Naive thymus-derived CD8-positive, alpha-beta T cell (primary cell): ENCODE measurements at regions not wholly inside any gene's neighbourhood (a gene's known extent, or its start where the extent isn't known, plus 50 kb on each side); places are given as distances from the start of the nearest gene placed in this dataset.
A peak's percentile ranks its signal among the peaks of the same experiment; 100 is the strongest.

ENCODE experiments used
- ATAC-seq, 2 donors: fragments of 150-1000 bp; cut with Tn5 transposase in 1 of 2; sonication (Bioruptor Pico), chemical (Tn5 transposase) in 1 of 2; 1 replicate in 1 of 2; 2 replicates in 1 of 2; pipeline ENCODE4 v1.10.0; 2021; ENCODE audit warnings: mild to moderate bottlenecking in 2 of 2, moderate library complexity in 2 of 2
- POLR2A ChIA-PET: fragments of 350-600 bp; sonication (Branson Sonifier 250); formaldehyde crosslinking; loops from one replicate; lab custom pipeline; 2021; ENCODE audit warnings: antibody characterized with exemption; lab: Charles Lee
- DNase-seq, 10 donors: peaks; one replicate each; pipeline versions ENCODE4 v3.0.0 to v3.0.0-alpha.2; 2020 to 2022
- H3K27ac Mint-ChIP-seq, 10 donors: one replicate each; pipeline ENCODE4 v1.8.0; 2020 to 2022; ENCODE audit warnings: mild to moderate bottlenecking in 10 of 10, mixed read lengths in 10 of 10, moderate library complexity in 4 of 10, inconsistent platforms in 1 of 10
- H3K27me3 Mint-ChIP-seq, 5 donors: one replicate each; pipeline ENCODE4 v1.8.0; 2021 to 2022; ENCODE audit warnings: mixed read lengths in 5 of 5
- H3K36me3 Mint-ChIP-seq, 3 donors: one replicate each; pipeline ENCODE4 v1.8.0; 2020 to 2022; ENCODE audit warnings: mixed read lengths in 3 of 3, mild to moderate bottlenecking in 2 of 3, inconsistent platforms in 1 of 3
- H3K4me1 Mint-ChIP-seq, 4 donors: one replicate each; pipeline ENCODE4 v1.8.0; 2021 to 2022; ENCODE audit warnings: mixed read lengths in 4 of 4
- H3K4me3 Mint-ChIP-seq, 10 donors: one replicate each; pipeline ENCODE4 v1.8.0; 2020 to 2022; ENCODE audit warnings: mild to moderate bottlenecking in 10 of 10, mixed read lengths in 10 of 10, moderate library complexity in 6 of 10, inconsistent platforms in 1 of 10
- H3K9me3 Mint-ChIP-seq, 9 donors: one replicate each; pipeline ENCODE4 v1.8.0; 2020 to 2022; ENCODE audit warnings: mixed read lengths in 9 of 9, mild to moderate bottlenecking in 3 of 9, inconsistent platforms in 1 of 9, moderate library complexity in 1 of 9

GRCh38 chr11:71189768-71190315, 62.5 kb downstream of the SHANK2 start:
- no peaks in the 10 kb centered on the region for H3K4me1 Mint-ChIP-seq
- no peak for ATAC-seq
- POLR2A ChIA-PET: no interaction called here
- H3K9me3 Mint-ChIP-seq: no peaks in the 10 kb centered on the region
- H3K27me3 Mint-ChIP-seq: peaks cover 0 to 14% (median 2%) of the 10 kb centered on the region in 5 donors
- no peak overlapping the region for H3K4me3 Mint-ChIP-seq
- H3K27ac Mint-ChIP-seq: no peak overlapping the region
- H3K36me3 Mint-ChIP-seq: no peaks in the 10 kb centered on the region
- peak in 1 of 10 donors; percentile 43 for DNase-seq

GRCh38 chr11:71188886-71189767, 63.2 kb downstream of the SHANK2 start:
- Mint-ChIP-seq H3K4me3 (no peak overlapping the region), H3K27ac (no peak overlapping the region), H3K36me3 (no peaks in the 10 kb centered on the region), H3K4me1 (no peaks in the 10 kb centered on the region), H3K27me3 (peaks cover 0 to 15% (median 2%) of the 10 kb centered on the region in 5 donors), H3K9me3 (no peaks in the 10 kb centered on the region)
- POLR2A ChIA-PET: no interaction called here
- no peak for ATAC-seq
- peak in 1 of 10 donors; percentile 45 for DNase-seq

- DNase-seq (peak in 1 of 10 donors; percentile 18), ATAC-seq (no peak)
- no peaks in the 10 kb centered on the region for H3K4me1 Mint-ChIP-seq
- H3K36me3 Mint-ChIP-seq: no peaks in the 10 kb centered on the region
- H3K27me3 Mint-ChIP-seq: peaks cover 0 to 13% (median 2%) of the 10 kb centered on the region in 5 donors
- H3K27ac Mint-ChIP-seq: no peak overlapping the region
- no peaks in the 10 kb centered on the region for H3K9me3 Mint-ChIP-seq
- H3K4me3 Mint-ChIP-seq: no peak overlapping the region
- POLR2A ChIA-PET: no interaction called here
These were observed 64.3 kb downstream of the SHANK2 start for GRCh38 chr11:71188073-71188472.

- H3K4me3 Mint-ChIP-seq: no peak overlapping the region
- no peaks in the 10 kb centered on the region for H3K36me3 Mint-ChIP-seq
- H3K27ac Mint-ChIP-seq: no peak overlapping the region
- DNase-seq: no peak
- no peak for ATAC-seq
- no peaks in the 10 kb centered on the region for H3K9me3 Mint-ChIP-seq
- no peaks in the 10 kb centered on the region for H3K4me1 Mint-ChIP-seq
- POLR2A ChIA-PET: no interaction called here
- peaks cover 0 to 13% (median 2%) of the 10 kb centered on the region in 5 donors for H3K27me3 Mint-ChIP-seq
These were observed 65.6 kb downstream of the SHANK2 start for GRCh38 chr11:71186806-71187205.

- ATAC-seq (no peak), DNase-seq (peak in 1 of 10 donors; percentile 15)
- Mint-ChIP-seq H3K27me3 (peaks cover 0 to 13% (median 2%) of the 10 kb centered on the region in 5 donors), H3K4me1 (no peaks in the 10 kb centered on the region), H3K9me3 (no peaks in the 10 kb centered on the region), H3K27ac (no peak overlapping the region), H3K36me3 (no peaks in the 10 kb centered on the region), H3K4me3 (no peak overlapping the region)
- POLR2A ChIA-PET: no interaction called here
These were observed 67.0 kb downstream of the SHANK2 start for GRCh38 chr11:71185411-71185810.

- Mint-ChIP-seq H3K4me3 (no peak overlapping the region), H3K36me3 (no peaks in the 10 kb centered on the region), H3K27me3 (peaks cover 0 to 13% (median 2%) of the 10 kb centered on the region in 5 donors), H3K27ac (no peak overlapping the region), H3K4me1 (no peaks in the 10 kb centered on the region), H3K9me3 (no peaks in the 10 kb centered on the region)
- POLR2A ChIA-PET: no interaction called here
- peak in 1 of 10 donors; percentile 18 for DNase-seq
- no peak for ATAC-seq
These were observed 67.8 kb downstream of the SHANK2 start for GRCh38 chr11:71184421-71185210.

GRCh38 chr11:71183878-71184277, 68.5 kb downstream of the SHANK2 start:
- no peaks in the 10 kb centered on the region for H3K36me3 Mint-ChIP-seq
- ATAC-seq: no peak

GRCh38 chr11:71182791-71183677, 69.3 kb downstream of the SHANK2 start:
- Mint-ChIP-seq H3K27ac (no peak overlapping the region), H3K36me3 (peaks cover 0 to 3% (median 0%) of the 10 kb centered on the region in 3 donors), H3K27me3 (peaks cover 2 to 10% (median 6%) of the 10 kb centered on the region in 5 donors), H3K4me1 (no peaks in the 10 kb centered on the region), H3K4me3 (no peak overlapping the region), H3K9me3 (peaks cover 0 to 2% (median 0%) of the 10 kb centered on the region in 9 donors)
- no peak for DNase-seq
- no peak for ATAC-seq
- POLR2A ChIA-PET: no interaction called here

More at GRCh38 chr11:71183878-71184277, 68.5 kb downstream of the SHANK2 start:
- no peak for DNase-seq
- POLR2A ChIA-PET: no interaction called here
- H3K27ac Mint-ChIP-seq: no peak overlapping the region
- no peaks in the 10 kb centered on the region for H3K4me1 Mint-ChIP-seq
- no peak overlapping the region for H3K4me3 Mint-ChIP-seq
- H3K27me3 Mint-ChIP-seq: peaks cover 0 to 13% (median 6%) of the 10 kb centered on the region in 5 donors
- no peaks in the 10 kb centered on the region for H3K9me3 Mint-ChIP-seq

- H3K4me1 Mint-ChIP-seq: no peaks in the 10 kb centered on the region
- H3K36me3 Mint-ChIP-seq: peaks cover 0 to 17% (median 0%) of the 10 kb centered on the region in 3 donors
- H3K27me3 Mint-ChIP-seq: peaks cover 2 to 14% (median 6%) of the 10 kb centered on the region in 5 donors
- DNase-seq (peak in 1 of 10 donors; percentile 28), ATAC-seq (no peak)
- no peak overlapping the region for H3K27ac Mint-ChIP-seq
- POLR2A ChIA-PET: no interaction called here
- no peak overlapping the region for H3K4me3 Mint-ChIP-seq
- H3K9me3 Mint-ChIP-seq: peaks cover 0 to 17% (median 2%) of the 10 kb centered on the region in 9 donors
These were observed 70.8 kb downstream of the SHANK2 start for GRCh38 chr11:71181566-71181965.

GRCh38 chr11:71180694-71181470, 71.5 kb downstream of the SHANK2 start:
- peaks cover 0 to 20% (median 0%) of the 10 kb centered on the region in 3 donors for H3K36me3 Mint-ChIP-seq
- POLR2A ChIA-PET: no interaction called here
- H3K4me1 Mint-ChIP-seq: no peaks in the 10 kb centered on the region
- peaks cover 2 to 15% (median 6%) of the 10 kb centered on the region in 5 donors for H3K27me3 Mint-ChIP-seq
- no peak overlapping the region for H3K4me3 Mint-ChIP-seq
- ATAC-seq (no peak), DNase-seq (no peak)
- peaks cover 0 to 22% (median 4%) of the 10 kb centered on the region in 9 donors for H3K9me3 Mint-ChIP-seq
- H3K27ac Mint-ChIP-seq: no peak overlapping the region

GRCh38 chr11:71179877-71180605, 72.3 kb downstream of the SHANK2 start:
- peaks cover 4 to 16% (median 6%) of the 10 kb centered on the region in 5 donors for H3K27me3 Mint-ChIP-seq
- no peak overlapping the region for H3K27ac Mint-ChIP-seq
- H3K4me3 Mint-ChIP-seq: no peak overlapping the region
- POLR2A ChIA-PET: no interaction called here
- H3K4me1 Mint-ChIP-seq: no peaks in the 10 kb centered on the region
- H3K36me3 Mint-ChIP-seq: peaks cover 0 to 20% (median 2%) of the 10 kb centered on the region in 3 donors
- DNase-seq: no peak
- peaks cover 0 to 28% (median 9%) of the 10 kb centered on the region in 9 donors for H3K9me3 Mint-ChIP-seq
- ATAC-seq: no peak
